Lung (tissue), 11 donors: ENCODE measurements at regions not wholly inside any gene's neighbourhood (a gene's known extent, or its start where the extent isn't known, plus 50 kb on each side); places are given as distances from the start of the nearest gene placed in this dataset.

Experiments used
- ATAC-seq: fragments of 200-7000 bp; cut with Tn5 transposase; one replicate; pipeline ENCODE4 v1.9.1; 2020; ENCODE audit warnings: moderate number of reproducible peaks; ENCODE audit not compliant: insufficient read depth, low FRiP score
- DNase-seq, 3 donors: peaks; one replicate each; pipeline ENCODE4 v3.0.0-alpha.2; 2013 to 2017
- H3K27ac ChIP-seq, 2 donors: one replicate each; pipeline ENCODE4 v1.5.1; 2013; ENCODE audit warnings: mild to moderate bottlenecking in 2 of 2, moderate library complexity in 2 of 2, control low read depth in 1 of 2, inconsistent platforms in 1 of 2, low read depth in 1 of 2, low read length in 1 of 2
- H3K27me3 ChIP-seq, 3 donors: one replicate each; pipeline ENCODE4 v1.5.1; 2013; ENCODE audit warnings: low read length in 2 of 3; ENCODE audit not compliant: control insufficient read depth in 3 of 3, insufficient read depth in 3 of 3
- H3K36me3 ChIP-seq, 4 donors: one replicate each; pipeline ENCODE4 v1.5.1; 2013; ENCODE audit warnings: low read length in 4 of 4, mild to moderate bottlenecking in 1 of 4, moderate library complexity in 1 of 4; ENCODE audit not compliant: control insufficient read depth in 4 of 4, insufficient read depth in 4 of 4
- H3K4me1 ChIP-seq, 5 donors: one replicate each; pipeline ENCODE4 v1.5.1; 2013; ENCODE audit warnings: low read length in 5 of 5, mild to moderate bottlenecking in 2 of 5, moderate library complexity in 1 of 5; ENCODE audit not compliant: control insufficient read depth in 5 of 5, insufficient read depth in 5 of 5
- H3K4me3 ChIP-seq: one replicate; pipeline ENCODE4 v1.5.1; 2013; ENCODE audit warnings: mild to moderate bottlenecking, control low read depth, moderate library complexity
- H3K9ac ChIP-seq, 2 donors: one replicate each; pipeline ENCODE4 v1.5.1; 2013; ENCODE audit warnings: low read length in 2 of 2, control low read depth in 1 of 2; ENCODE audit not compliant: insufficient read depth in 1 of 2
- H3K9me3 ChIP-seq, 4 donors: one replicate each; pipeline ENCODE4 v1.5.1; 2013; ENCODE audit warnings: low read length in 3 of 4, mild to moderate bottlenecking in 1 of 4, moderate library complexity in 1 of 4; ENCODE audit not compliant: control insufficient read depth in 4 of 4, insufficient read depth in 3 of 4
- CTCF ChIP-seq: IDR thresholded peaks from 2 replicates; pipeline ENCODE4 v1.5.1; 2012; ENCODE audit warnings: mild to moderate bottlenecking; ENCODE audit errors: control extremely low read depth, extremely low read depth
- WGBS, 2 donors: extraction: QIAGEN DNeasy Blood & Tissue Kit; methylation state at CpG; one replicate each; pipeline ENCODE4 v1.1.7; 2013; 5-methylcytosine and 5-hydroxymethylcytosine counted together
- donor health status: control.
- donor health status: control.
- donor health status: Bipolar disorder and iron deficiency.
- donor health status: healthy.
- donor health status: DM: yes; HTN: yes; CAD: no.

GRCh38 chr20:39248171-39248861 is 286.2 kb downstream of the DHX35 start:
- Histone ChIP-seq H3K27ac (no peak overlapping the region), H3K9me3 (peaks cover 0 to 8% (median 0%) of the 10 kb centered on the region in 4 donors), H3K4me1 (no peaks in the 10 kb centered on the region), H3K9ac (no peak overlapping the region), H3K36me3 (no peaks in the 10 kb centered on the region), H3K27me3 (peaks cover 0 to 3% (median 0%) of the 10 kb centered on the region in 3 donors), H3K4me3 (no peak overlapping the region)
- no peak for ATAC-seq
- 79 to 90% methylated on average over 15 of the region's 15 CpGs for WGBS, 2 donors
- no peak for TF ChIP-seq CTCF
- DNase-seq, result no peak

- no peaks in the 10 kb centered on the region for H3K36me3 ChIP-seq
- no peak overlapping the region for H3K27ac ChIP-seq
- H3K4me1 ChIP-seq, result no peaks in the 10 kb centered on the region
- no peak overlapping the region for H3K4me3 ChIP-seq
- H3K27me3 ChIP-seq, result peaks cover 0 to 3% (median 0%) of the 10 kb centered on the region in 3 donors
- H3K9ac ChIP-seq, result no peak overlapping the region
- ATAC-seq (no peak), DNase-seq (no peak)
- no peak for TF ChIP-seq CTCF
- H3K9me3 ChIP-seq, result peaks cover 0 to 8% (median 0%) of the 10 kb centered on the region in 4 donors
- 77 to 80% methylated on average over 4 of the region's 4 CpGs for WGBS, 2 donors
These were observed 284.3 kb downstream of the DHX35 start for GRCh38 chr20:39246436-39246835.

GRCh38 chr20:39245685-39246311 is 283.7 kb downstream of the DHX35 start:
- Histone ChIP-seq H3K27ac (no peak overlapping the region), H3K27me3 (peaks cover 0 to 3% (median 0%) of the 10 kb centered on the region in 3 donors), H3K4me1 (no peaks in the 10 kb centered on the region), H3K9me3 (peaks cover 0 to 8% (median 0%) of the 10 kb centered on the region in 4 donors), H3K4me3 (no peak overlapping the region), H3K36me3 (no peaks in the 10 kb centered on the region), H3K9ac (no peak overlapping the region)
- TF ChIP-seq CTCF, result no peak
- WGBS, 2 donors, result 75 to 87% methylated on average over 1 of the region's 1 CpG
- DNase-seq (no peak), ATAC-seq (no peak)
